ENCODE measurements at regions not wholly inside any gene's neighbourhood (a gene's known extent, or its start where the extent isn't known, plus 50 kb on each side); places are given as distances from the start of the nearest gene placed in this dataset.

DNA sequence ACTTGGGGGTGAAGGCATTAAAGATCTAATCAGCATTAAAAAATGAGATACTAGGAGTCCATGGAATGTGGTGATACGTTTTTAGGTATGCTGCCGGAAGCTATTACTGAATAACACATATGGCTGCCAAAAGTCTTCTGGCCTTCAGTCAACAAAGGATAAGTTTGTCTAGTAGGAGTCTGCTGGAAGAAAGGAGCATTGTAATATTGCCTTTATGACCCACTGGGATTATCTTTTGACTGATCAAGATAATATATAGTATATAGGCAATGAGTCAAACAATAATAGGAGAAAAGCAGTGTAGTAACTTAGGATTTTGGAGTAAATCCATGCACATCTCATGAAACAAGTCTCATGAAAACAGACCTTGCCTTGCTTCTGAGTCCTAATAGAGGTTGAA lies 295.4 kb downstream of the SLITRK6 start:
- no peak overlapping the region for H3K4me3 ChIP-seq (ENCODE audit: insufficient read depth, low read depth, low read length)
- H4K5ac ChIP-seq (ENCODE audit: low read depth, low read length), result no peak overlapping the region
- H3K23ac ChIP-seq (ENCODE audit: low read depth, low read length), result no peak overlapping the region
- H4K20me1 ChIP-seq (ENCODE audit: insufficient read depth, low read length), result no peaks in the 10 kb centered on the region
- BruUV-seq (replicated peaks), result no TSS peak
- intact Hi-C loops (cut with micrococcal nuclease) (no loop called here), in situ Hi-C loops (cut with MboI; ENCODE audit: low sequenced_read_pairs) (no loop called here), dilution Hi-C loops (cut with HindIII; ENCODE audit: low sequenced_read_pairs, unreplicated experiment) (no loop called here)
- H2BK20ac ChIP-seq (ENCODE audit: low read depth, low read length), result no peak overlapping the region
- no peak overlapping the region for H2BK120ac ChIP-seq (ENCODE audit: low read depth, low read length)
- no peak for ATAC-seq (ENCODE audit: low read depth)
- H3K9me3 ChIP-seq (ENCODE audit: control insufficient read depth, insufficient read depth, low read length), result no peaks in the 10 kb centered on the region; the same call in 1 of the 2 replicates
- H3K27ac ChIP-seq (ENCODE audit: insufficient read depth, low read length), result no peak overlapping the region
- H3K4me2 ChIP-seq (ENCODE audit: low read depth, low read length), result no peak overlapping the region
- ChIA-PET POLR2A (ENCODE audit: unreplicated experiment) (no interaction called here), CTCF (no interaction called here)
- no peak overlapping the region for H2AK5ac ChIP-seq (ENCODE audit: low read depth, low read length)
- H3K36me3 ChIP-seq (ENCODE audit: control insufficient read depth, insufficient read depth, low read length), result no peaks in the 10 kb centered on the region
- H4K8ac ChIP-seq (ENCODE audit: low read depth in 2 of 2, low read length in 2 of 2), result no peak overlapping the region
- H2AK9ac ChIP-seq (replicated peaks; ENCODE audit: low read depth, low read length, poor library complexity), result no peak overlapping the region
- peaks cover under 1% of the 10 kb centered on the region; the same call in 1 of the 2 replicates for H3K4me1 ChIP-seq (ENCODE audit: control insufficient read depth, insufficient read depth, low read length)
- WGBS, 2 experiments (ENCODE audit: extremely low coverage in 2 of 2, insufficient read length in 1 of 2), result no CpG with 5 or more reads among the region's 2 CpGs
- H2AFZ ChIP-seq (replicated peaks; ENCODE audit: low read length, poor library complexity), result no peak overlapping the region
- H3K14ac ChIP-seq (replicated peaks; ENCODE audit: low read depth, low read length), result no peak overlapping the region
- no peak overlapping the region for H3K4ac ChIP-seq (ENCODE audit: low read depth, low read length)
- H3K79me1 ChIP-seq (ENCODE audit: low read depth in 1 of 2, low read length in 2 of 2), result no peaks in the 10 kb centered on the region
- H3K9ac ChIP-seq (ENCODE audit: low read depth, low read length), result no peak overlapping the region
- no peak overlapping the region for H2BK5ac ChIP-seq (ENCODE audit: low read depth, low read length, poor library complexity, severe bottlenecking)
- H3K56ac ChIP-seq (ENCODE audit: extremely low read depth, insufficient read depth, low read length), result no peak overlapping the region
- peaks cover 7% of the 10 kb centered on the region; the same call in 1 of the 2 replicates for H3K9me1 ChIP-seq (ENCODE audit: insufficient read depth, low read length)
- DNase-seq, result peak; percentile 65
- no peak overlapping the region for H4K91ac ChIP-seq (ENCODE audit: insufficient read depth, low read depth, low read length)
- no peak for TF ChIP-seq RFX5 (IDR thresholded peaks at IDR 0.05; ENCODE audit: low read depth, low read length)
- TF ChIP-seq, protein P1, sequence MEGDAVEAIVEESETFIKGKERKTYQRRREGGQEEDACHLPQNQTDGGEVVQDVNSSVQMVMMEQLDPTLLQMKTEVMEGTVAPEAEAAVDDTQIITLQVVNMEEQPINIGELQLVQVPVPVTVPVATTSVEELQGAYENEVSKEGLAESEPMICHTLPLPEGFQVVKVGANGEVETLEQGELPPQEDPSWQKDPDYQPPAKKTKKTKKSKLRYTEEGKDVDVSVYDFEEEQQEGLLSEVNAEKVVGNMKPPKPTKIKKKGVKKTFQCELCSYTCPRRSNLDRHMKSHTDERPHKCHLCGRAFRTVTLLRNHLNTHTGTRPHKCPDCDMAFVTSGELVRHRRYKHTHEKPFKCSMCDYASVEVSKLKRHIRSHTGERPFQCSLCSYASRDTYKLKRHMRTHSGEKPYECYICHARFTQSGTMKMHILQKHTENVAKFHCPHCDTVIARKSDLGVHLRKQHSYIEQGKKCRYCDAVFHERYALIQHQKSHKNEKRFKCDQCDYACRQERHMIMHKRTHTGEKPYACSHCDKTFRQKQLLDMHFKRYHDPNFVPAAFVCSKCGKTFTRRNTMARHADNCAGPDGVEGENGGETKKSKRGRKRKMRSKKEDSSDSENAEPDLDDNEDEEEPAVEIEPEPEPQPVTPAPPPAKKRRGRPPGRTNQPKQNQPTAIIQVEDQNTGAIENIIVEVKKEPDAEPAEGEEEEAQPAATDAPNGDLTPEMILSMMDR (conservative IDR thresholded peaks at IDR 0.05; ENCODE audit: low read depth, low read length), result no peak
- no peaks in the 10 kb centered on the region for H3K27me3 ChIP-seq (ENCODE audit: control insufficient read depth, insufficient read depth, low read length)
- H2BK15ac ChIP-seq (ENCODE audit: low read depth, low read length), result no peak overlapping the region
- no peak overlapping the region for H3K18ac ChIP-seq (ENCODE audit: low read depth, low read length)

Data from IMR-90 (cell line).